ENCODE measurements at regions not wholly inside any gene's neighbourhood (a gene's known extent, or its start where the extent isn't known, plus 50 kb on each side); places are given as distances from the start of the nearest gene placed in this dataset.

GRCh38 chr16:59045501-59045900, 311.4 kb upstream of the GOT2 start:
- TF ChIP-seq POLR2AphosphoS5 (IDR thresholded peaks at IDR 0.05) (no peak), CTCF (IDR thresholded peaks at IDR 0.05 in 8 of 11, conservative IDR thresholded peaks at IDR 0.05 in 3 of 11) (no peak)
